HK-2 (cell line): ENCODE measurements at regions not wholly inside any gene's neighbourhood (a gene's known extent, or its start where the extent isn't known, plus 50 kb on each side); places are given as distances from the start of the nearest gene placed in this dataset.

Experiments used
- DNase-seq: peaks from one replicate; pipeline ENCODE4 v3.0.0-alpha.2; 2018; ENCODE audit not compliant: unreplicated experiment

DNA sequence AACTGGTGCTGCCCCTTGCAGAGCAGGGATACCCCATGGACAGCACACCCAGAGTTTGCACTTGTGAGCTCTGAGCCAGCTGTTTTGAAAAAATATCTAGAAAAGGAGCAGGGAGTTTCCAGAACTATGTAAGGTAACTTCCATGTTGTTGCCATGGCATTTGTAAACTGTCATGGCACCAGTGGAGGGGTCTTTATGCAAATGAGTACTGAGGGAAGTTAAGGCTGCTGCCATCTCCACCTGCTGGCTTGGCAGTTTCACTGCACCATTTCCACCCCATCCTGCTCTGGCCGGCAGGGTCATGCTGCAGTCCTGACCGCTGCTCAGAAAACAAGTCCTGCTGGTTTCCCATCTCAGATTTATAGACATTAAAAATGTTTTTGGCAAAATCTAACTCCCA is 52.3 kb upstream of the SNTG2 start:
- DNase-seq: no peak

- DNase-seq: no peak
Measured at GRCh38 chr2:897091-897490, 53.6 kb upstream of the SNTG2 start.

DNA sequence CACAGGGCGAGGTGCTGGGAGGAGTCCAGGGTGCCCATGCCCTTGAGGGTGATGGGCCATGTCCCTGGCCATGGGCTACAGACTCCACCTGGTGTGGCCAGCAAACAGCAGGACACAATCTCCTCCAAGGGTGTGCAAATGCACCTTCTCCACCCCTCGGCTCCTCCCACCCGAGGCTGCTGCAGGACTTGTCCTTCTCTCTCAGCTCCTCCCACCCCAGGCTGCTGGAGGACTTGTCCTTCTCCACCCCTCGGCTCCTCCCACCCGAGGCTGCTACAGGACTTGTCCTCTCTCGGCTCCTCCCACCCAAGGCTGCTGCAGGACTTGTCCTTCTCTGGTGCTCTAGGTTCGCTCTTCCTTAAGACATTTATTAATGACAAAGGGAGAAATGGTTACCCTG is 57.3 kb upstream of the SNTG2 start:
- no peak for DNase-seq

DNA sequence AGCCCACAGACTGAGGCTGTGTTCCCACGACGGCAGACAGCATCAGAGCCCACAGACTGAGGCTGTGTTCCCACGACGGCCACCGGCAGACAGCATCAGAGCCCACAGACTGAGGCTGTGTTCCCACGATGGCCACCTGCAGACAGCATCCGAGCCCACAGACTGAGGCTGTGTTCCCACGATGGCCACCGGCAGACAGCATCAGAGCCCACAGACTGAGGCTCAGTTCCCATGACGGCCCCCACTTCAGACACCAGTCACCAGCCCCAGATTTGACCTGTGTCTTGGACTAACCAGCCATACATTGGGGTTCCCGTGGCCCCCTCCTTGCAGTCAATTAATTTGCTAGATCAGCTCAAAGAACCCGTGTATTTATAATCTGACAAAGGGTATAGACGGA is 57.8 kb upstream of the SNTG2 start:
- no peak for DNase-seq

DNA sequence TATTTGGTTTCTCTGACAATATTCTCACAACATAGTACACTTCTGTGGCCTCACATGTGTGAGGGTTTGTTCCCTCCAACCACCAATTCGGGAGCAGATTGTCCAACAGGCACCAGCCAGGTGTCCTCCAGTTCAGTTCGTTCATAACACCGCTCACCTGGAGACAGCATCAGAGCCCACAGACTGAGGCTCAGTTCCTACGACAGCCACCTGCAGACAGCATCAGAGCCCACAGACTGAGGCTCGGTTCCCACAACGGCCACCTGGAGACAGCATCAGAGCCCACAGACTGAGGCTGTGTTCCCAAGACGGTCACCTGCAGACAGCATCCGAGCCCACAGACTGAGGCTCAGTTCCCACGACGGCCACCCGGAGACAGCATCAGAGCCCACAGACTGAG is 58.2 kb upstream of the SNTG2 start:
- no peak for DNase-seq

GRCh38 chr2:891734-892133 is 58.9 kb upstream of the SNTG2 start:
- DNase-seq: no peak

GRCh38 chr2:890791-891190 is 59.9 kb upstream of the SNTG2 start:
- DNase-seq: no peak

DNA sequence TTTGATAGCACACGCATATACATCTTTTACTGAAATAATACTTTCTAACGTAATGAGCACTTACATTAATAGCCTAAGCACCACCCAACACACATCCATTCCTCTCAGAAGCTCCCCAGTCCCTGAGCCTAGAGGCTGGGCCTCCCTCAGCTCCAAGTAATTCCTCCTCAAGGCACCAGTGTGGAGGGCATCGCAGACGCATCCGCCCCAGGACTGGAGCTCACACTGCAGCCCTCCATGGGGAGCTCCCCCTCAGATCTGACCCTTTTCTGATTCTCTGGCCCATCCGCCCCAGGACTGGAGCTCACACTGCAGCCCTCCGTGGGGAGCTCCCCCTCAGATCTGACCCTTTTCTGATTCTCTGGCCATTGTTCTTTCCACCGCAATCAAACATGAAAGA is 60.4 kb upstream of the SNTG2 start:
- no peak for DNase-seq

DNA sequence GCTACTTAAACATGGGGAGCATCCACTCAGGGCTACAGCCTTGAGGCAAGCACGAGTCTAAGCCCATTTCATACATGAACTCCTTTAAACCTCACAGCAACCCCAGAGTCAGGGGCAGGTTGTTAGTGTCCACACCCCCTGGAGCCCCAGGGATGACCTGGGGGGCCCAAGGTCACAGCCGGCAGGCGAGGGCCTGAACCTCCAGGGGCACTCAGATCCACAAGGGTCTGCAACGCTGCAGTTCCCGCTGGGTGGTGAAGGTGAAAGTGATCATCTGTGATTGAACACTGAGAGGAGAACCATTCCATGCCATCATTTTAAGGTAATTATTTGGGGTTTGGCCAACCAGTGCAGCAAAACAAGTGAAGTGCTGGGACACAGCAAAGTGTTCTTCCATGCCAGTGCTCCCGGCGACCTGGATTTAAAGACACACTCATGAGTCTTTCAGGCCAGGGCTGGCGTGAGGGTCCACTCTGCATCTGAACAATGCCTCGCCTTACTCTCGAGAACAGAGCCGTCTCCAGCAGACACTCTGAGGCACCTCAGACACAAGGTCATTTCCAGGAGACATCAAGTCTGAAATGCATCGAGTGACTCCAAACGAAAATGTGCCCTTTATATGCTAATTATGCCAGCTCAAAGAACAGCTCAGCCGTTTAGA is 61.6 kb upstream of the SNTG2 start:
- DNase-seq: no peak

- DNase-seq: no peak
Measured at GRCh38 chr2:888211-888801, 62.3 kb upstream of the SNTG2 start.

- no peak for DNase-seq
Measured at GRCh38 chr2:887639-888038, 63.0 kb upstream of the SNTG2 start.

GRCh38 chr2:886072-887022 is 64.3 kb upstream of the SNTG2 start:
- DNase-seq: no peak

DNA sequence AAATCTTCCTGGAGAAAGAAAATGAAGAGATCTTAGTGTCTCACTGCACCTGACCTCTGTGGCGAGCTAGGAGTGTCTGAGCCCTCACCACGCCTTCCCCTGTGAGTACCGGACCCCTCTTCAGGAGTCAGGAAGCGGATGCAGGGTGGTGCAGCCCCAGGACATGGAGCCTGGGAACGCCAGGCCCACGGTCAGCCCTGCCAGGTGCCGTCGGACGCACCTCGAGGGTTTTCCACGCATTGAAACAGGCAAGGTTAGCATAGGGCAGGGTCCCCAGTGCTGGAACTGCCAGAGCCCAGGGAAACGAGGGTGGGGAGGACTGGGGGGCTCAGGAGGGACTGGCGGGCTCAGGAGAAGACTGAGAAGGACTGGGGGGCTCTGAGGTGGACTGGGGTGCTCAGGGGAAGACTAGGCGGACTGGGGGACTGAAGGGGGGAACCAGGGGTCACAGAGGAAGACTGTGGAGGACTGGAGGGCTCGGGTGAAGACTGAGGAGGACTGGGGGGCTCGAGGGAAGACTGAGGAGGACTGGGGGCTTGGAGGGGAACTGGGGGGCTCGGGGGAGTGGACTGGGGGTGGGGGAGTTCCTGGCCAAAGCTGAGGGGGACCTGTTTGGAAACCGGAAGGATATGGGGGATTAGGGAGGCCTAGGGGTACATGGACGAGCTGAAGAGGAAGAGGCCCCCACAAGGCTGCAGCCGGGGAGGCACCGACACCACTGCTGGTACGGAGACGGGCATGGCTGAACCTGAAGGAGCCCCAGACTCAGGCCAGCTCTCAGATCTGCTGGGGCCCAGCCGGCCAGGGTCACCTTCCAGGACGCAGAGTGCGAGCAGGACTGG is 65.2 kb upstream of the SNTG2 start:
- DNase-seq: no peak

DNA sequence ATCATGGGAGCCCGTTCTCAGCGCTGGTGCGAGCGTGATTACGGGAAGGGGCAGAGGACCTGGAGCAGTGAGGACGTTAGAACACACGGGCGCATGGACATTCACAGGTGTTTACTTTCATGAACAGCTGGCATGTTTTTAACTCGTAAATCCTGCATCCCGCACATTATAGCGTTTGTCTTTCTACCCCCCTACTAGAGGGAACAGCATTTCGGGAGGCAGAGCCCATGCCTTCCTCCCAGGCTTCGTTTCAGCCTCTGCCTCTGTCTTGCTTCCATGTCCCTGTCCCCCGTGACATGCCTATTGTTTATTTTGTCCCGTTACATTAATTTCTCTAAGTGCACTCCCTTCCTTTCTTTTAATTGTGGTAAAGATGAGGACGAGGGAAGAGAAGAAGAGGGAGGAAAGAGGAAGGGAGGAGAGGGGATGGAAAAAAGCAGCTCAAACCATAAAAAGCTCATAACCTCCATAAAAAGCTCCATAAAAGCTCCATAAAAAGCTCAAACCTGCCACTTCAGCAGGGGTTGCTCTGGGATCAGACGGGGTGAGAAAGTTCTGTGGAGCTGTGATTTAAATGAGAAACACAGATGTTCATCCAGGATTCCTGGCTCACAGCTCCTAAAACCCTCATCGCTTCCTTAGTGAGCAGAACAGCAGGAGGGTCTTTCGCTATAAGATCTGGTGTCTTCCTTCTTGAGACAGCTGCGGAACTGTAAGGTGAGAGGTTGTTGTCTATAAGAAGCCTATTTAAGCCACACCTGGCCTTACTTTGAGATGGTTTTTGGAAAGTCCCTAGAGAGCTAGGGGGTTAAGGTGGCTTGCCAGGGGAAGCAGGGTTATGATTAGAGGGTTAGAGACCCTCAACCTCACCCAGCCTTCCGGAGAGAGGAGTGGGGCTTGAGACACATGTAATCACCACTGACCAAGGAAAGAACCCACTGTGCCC is 66.6 kb upstream of the SNTG2 start:
- no peak for DNase-seq

- DNase-seq: no peak
Measured at GRCh38 chr2:883260-883802, 67.3 kb upstream of the SNTG2 start.

DNA sequence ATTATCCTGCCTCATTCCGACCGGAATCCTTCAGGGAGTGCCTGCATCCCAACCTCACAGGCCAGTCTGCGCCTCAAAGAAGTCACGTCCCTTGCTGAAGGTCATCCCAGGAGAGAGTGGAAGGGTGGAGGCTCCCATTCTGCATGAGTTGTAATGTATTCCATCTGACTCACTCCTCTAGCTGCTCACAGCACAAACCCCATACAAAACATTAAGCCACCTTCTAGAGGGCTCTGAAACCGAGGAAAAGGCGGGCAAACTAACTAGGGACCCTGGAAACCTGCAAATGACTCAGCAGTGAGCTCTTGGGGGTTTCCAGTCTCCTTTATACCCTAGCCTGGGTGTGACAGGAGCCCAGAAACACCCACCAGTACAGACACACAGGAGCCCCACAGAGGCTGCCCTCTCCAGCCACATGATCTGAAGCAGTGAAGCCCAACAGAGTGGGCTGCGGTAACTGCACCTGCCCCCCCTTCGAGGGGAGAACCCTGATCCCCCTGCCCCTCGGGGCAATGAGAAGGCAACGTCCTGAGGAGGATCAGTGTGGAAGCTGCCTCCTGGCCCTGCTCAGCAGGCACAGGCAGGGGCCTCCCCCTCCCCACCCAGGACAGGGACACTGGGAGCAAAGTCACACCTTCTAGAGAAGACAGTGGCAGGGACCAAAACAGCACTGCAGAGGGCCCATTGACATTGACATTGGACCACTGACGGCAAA is 69.3 kb upstream of the SNTG2 start:
- no peak for DNase-seq

DNA sequence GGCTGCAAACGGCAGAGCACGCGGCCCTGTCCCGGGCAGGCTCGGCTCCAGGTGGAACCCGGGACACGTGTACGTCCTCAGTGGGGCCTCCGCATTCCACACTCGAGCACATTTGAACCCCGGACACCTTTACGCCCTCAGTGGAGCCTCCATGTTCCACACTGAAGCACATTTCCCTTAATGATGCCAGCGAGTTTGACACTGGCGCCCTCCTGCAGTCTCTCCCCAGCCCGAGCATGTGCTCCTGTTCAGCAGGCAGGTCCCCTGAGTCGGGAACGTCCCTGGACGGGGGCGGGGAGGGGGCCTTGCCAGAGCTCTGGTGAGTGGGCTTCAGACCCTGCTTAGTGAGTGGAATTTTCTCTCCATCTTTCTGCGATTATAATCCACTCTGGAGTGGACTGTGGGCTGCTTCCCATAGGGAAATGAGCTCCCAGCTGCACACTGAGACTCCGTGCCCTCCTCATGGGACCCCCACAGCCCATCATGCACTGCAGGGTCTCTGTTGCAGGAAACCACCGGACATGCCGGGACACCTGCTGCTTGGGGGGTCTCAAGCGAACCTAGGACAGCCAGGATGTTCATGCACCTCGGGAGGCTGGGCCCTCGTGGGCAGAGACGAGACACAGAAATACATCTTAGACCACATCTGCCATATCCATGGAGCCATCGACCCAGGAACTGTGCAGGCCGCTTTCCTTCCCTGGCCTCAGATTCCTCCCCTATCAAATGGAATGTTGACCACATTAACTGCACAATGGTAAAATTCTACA is 70.3 kb upstream of the SNTG2 start:
- no peak for DNase-seq

DNA sequence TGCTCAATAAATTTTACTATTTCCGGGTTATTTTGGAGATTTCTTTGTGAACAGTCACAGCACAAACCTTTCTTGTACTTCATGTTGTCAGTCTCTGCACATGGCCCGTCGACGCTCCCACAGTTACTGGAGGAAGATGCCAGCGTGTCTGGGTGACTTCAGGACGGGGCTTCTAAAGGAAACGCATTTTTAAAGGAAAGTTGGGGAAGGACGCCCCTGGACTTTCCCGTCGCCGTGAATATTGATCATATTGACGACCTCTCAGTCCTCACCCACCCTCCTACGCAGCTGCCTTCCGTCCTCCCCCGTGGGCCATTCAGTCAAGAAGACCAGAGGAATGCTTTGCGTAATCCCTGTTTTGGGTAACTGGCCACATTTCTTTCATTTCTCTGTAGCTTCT is 71.1 kb upstream of the SNTG2 start:
- no peak for DNase-seq

DNA sequence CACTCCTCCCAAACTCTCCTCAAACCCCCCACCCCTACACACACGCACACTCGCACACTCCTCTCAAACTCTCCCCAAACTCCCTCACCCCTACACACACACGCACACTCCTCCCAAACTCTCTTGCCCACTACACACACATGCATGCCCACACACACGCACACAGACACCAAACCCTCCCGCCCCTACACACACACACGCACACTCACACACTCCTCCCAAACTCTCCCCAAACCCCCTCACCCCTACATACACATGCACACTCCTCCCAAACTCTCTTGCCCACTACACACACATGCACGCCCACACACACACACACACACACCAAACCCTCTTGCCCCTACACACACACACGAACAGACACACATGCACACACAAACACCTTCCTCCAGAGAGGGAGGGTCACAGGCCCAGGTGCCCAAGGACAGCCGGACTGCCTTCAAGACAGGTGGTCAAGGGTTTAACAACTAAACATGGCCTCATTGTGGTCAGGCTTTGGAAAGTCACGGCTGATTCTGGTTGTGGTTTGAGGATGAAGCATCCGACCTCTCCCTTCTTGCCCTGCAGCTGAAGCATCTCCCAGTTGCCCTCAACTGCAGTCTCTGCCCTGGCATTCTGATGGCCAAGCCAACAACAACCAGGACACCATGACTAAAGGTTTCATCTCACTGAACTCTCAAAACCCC is 72.3 kb upstream of the SNTG2 start:
- no peak for DNase-seq
